Fibroblast of skin of back (primary cell): ENCODE measurements at regions not wholly inside any gene's neighbourhood (a gene's known extent, or its start where the extent isn't known, plus 50 kb on each side); places are given as distances from the start of the nearest gene placed in this dataset.
A peak's percentile ranks its signal among the peaks of the same experiment; 100 is the strongest.
"Not testable (repeated sequence)": the region's sequence is repeated elsewhere in the genome, so short reads cannot be mapped to it uniquely, and the experiment has no call there.

ENCODE experiments used
- DNase-seq: peaks from one replicate; pipeline ENCODE4 v3.0.0-alpha.2; 2013

- no peak for DNase-seq
These were observed 57.9 kb upstream of the ABHD2 start for GRCh38 chr15:89030311-89030710.

DNA sequence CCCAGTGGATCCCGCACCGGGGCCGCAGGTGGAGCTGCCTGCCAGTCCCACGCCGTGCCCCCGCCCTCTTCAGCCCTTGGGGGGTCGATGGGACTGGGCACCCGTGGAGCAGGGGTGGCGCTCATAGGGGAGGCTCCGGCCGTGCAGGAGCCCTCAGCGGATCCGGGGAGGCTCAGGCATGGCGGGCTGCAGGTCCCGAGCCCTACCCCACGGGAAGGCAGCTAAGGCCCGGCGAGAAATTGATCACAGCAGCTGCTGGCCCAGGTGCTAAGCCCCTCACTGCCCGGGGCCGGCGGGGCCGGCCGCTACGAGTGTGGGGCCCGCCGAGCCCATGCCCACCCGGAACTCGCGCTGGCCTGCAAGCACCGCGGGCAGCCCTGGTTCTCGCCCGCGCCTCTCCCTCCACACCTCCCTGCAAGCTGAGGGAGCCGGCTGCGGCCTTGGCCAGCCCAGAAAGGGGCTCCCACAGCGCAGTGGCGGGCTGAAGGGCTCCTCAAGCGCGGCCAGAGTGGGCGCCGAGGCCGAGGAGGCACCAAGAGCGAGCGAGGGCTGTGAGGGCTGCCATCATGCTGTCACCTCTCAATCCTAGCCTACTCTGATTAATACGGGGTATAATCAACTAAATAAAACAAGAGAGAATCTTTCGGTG lies 56.5 kb upstream of the ABHD2 start:
- not testable (repeated sequence) for DNase-seq

- peak; percentile 31 for DNase-seq
These were observed 54.0 kb upstream of the ABHD2 start for GRCh38 chr15:89034305-89034704.

- no peak for DNase-seq
These were observed 53.1 kb upstream of the ABHD2 start for GRCh38 chr15:89035150-89035549.

GRCh38 chr15:89035658-89036057 lies 52.6 kb upstream of the ABHD2 start:
- no peak for DNase-seq

DNA sequence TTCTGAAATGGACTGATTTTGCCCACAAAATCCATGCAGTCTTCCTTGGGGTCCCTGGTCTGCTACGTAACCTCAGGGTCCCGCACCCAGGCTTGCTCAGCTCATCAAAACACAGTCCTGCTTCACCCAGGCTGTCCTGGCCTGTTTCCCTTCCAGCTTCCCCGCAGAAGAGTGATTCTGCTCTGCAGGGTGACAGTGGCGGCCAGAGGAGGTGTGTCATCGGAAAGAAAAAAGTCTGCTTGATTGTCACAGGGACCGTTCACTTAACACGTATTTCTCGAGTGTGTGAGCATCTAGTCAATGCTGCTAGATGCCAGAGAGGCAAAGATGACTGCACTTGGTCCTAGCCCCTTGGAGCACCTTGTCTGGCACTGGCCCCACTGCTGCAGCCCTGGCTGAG lies 50.1 kb upstream of the ABHD2 start:
- DNase-seq: no peak
